Liver (tissue), 3 donors: ENCODE measurements at regions not wholly inside any gene's neighbourhood (a gene's known extent, or its start where the extent isn't known, plus 50 kb on each side); places are given as distances from the start of the nearest gene placed in this dataset.

ENCODE experiments used
- ATF3 ChIP-seq: IDR thresholded peaks from 2 replicates; pipeline ENCODE4 v1.6.1; 2016; ENCODE audit warnings: antibody characterized with exemption
- CTCF ChIP-seq: fragments of 150-350 bp; IDR thresholded peaks from 2 replicates; pipeline ENCODE4 v1.5.1; 2017; ENCODE audit warnings: improper control_type of control experiment, low read depth, low read length; ENCODE audit not compliant: missing input control
- EGR1 ChIP-seq, 2 donors: IDR thresholded peaks; 2 replicates each; pipeline ENCODE4 v1.6.1; 2016 to 2018; ENCODE audit warnings: antibody characterized with exemption in 2 of 2, low read depth in 2 of 2
- GABPA ChIP-seq, 2 donors: IDR thresholded peaks in 1 of 2; conservative IDR thresholded peaks in 1 of 2; 2 replicates each; pipeline ENCODE4 v1.6.1; 2016; ENCODE audit warnings: antibody characterized with exemption in 2 of 2, mild to moderate bottlenecking in 1 of 2, moderate library complexity in 1 of 2
- HNF4A ChIP-seq, 2 donors: conservative IDR thresholded peaks; 2 replicates each; pipeline ENCODE4 v1.6.1; 2016; ENCODE audit warnings: antibody characterized with exemption in 2 of 2, mild to moderate bottlenecking in 2 of 2
- JUND ChIP-seq, 2 donors: IDR thresholded peaks; 2 replicates each; pipeline ENCODE4 v1.6.1; 2016; ENCODE audit warnings: antibody characterized with exemption in 2 of 2
- MAX ChIP-seq: IDR thresholded peaks from 2 replicates; pipeline ENCODE4 v1.6.1; 2016; ENCODE audit warnings: antibody characterized with exemption
- NR2F2 ChIP-seq: IDR thresholded peaks from 2 replicates; pipeline ENCODE4 v1.6.1; 2016; ENCODE audit warnings: antibody characterized with exemption
- RAD21 ChIP-seq, 2 donors: IDR thresholded peaks; 2 replicates each; pipeline ENCODE4 v1.6.1; 2016; ENCODE audit warnings: antibody characterized with exemption in 2 of 2, mild to moderate bottlenecking in 2 of 2
- REST ChIP-seq: IDR thresholded peaks from 2 replicates; pipeline ENCODE4 v1.6.1; 2016; ENCODE audit warnings: antibody characterized with exemption, mild to moderate bottlenecking
- RXRA ChIP-seq, 2 donors: IDR thresholded peaks; 2 replicates each; pipeline ENCODE4 v1.6.1; 2017 to 2018; ENCODE audit warnings: antibody characterized with exemption in 2 of 2, mild to moderate bottlenecking in 1 of 2
- SP1 ChIP-seq: IDR thresholded peaks from 2 replicates; pipeline ENCODE4 v1.6.1; 2018; ENCODE audit warnings: antibody characterized with exemption, mild to moderate bottlenecking
- TAF1 ChIP-seq: conservative IDR thresholded peaks from 2 replicates; pipeline ENCODE4 v1.6.1; 2016; ENCODE audit warnings: antibody characterized with exemption, mild to moderate bottlenecking
- YY1 ChIP-seq: IDR thresholded peaks from 2 replicates; pipeline ENCODE4 v1.6.1; 2016; ENCODE audit warnings: antibody characterized with exemption, mild to moderate bottlenecking
- donor health status: healthy.
- donor health status: healthy.

GRCh38 chr5:56650386-56650785, 165.0 kb upstream of the MAP3K1 start:
- no peak for TF ChIP-seq TAF1
- no peak for TF ChIP-seq MAX
- no peak for TF ChIP-seq EGR1 (IDR thresholded peaks at IDR 0.05; ENCODE audit: low read depth in 2 of 2)
- TF ChIP-seq CTCF, result no peak
- no peak for TF ChIP-seq SP1
- no peak for TF ChIP-seq JUND (IDR thresholded peaks at IDR 0.05)
- no peak for TF ChIP-seq ATF3
- no peak for TF ChIP-seq YY1
- no peak for TF ChIP-seq RXRA (IDR thresholded peaks at IDR 0.05)
- no peak for TF ChIP-seq NR2F2
- TF ChIP-seq HNF4A (conservative IDR thresholded peaks at IDR 0.05), result no peak
- TF ChIP-seq GABPA (IDR thresholded peaks at IDR 0.05 in 1 of 2, conservative IDR thresholded peaks at IDR 0.05 in 1 of 2), result no peak
- TF ChIP-seq REST, result no peak
- TF ChIP-seq RAD21 (IDR thresholded peaks at IDR 0.05), result no peak
